NB4 (cell line): ENCODE measurements at regions not wholly inside any gene's neighbourhood (a gene's known extent, or its start where the extent isn't known, plus 50 kb on each side); places are given as distances from the start of the nearest gene placed in this dataset.

Source experiments
- MYC ChIP-seq: IDR thresholded peaks from 2 replicates; pipeline ENCODE4 v1.6.1; 2011; ENCODE audit warnings: low read depth, low read length
- POLR2A ChIP-seq: IDR thresholded peaks from 2 replicates; pipeline ENCODE4 v1.6.1; 2011; ENCODE audit warnings: mild to moderate bottlenecking; ENCODE audit not compliant: insufficient read length; ENCODE audit errors: extremely low read depth
- TF ChIP-seq, protein P1 (sequence below): IDR thresholded peaks from 2 replicates; pipeline ENCODE4 v1.6.1; 2011; ENCODE audit warnings: low read depth, low read length

DNA sequence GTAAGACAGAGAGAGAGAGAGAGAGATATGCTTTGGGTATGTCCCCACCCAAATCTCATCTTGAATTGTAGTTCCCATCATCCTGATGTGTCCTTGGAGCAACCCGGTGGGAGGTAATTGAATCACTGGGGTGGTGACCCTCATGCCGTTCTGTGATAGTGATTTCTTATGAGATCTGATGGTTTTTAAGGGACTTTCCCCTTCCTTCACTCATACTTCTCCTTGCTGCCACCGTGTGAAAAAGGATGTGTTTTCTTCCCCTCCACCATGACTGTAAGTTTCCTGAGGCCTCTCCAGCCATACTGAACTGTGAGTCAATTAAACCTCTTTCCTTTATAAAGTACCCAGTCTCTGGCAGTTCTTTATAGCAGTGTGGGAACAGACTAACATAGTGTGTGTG, 60.3 kb downstream of the EOMES start:
- TF ChIP-seq, protein P1, sequence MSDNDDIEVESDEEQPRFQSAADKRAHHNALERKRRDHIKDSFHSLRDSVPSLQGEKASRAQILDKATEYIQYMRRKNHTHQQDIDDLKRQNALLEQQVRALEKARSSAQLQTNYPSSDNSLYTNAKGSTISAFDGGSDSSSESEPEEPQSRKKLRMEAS = no peak
- TF ChIP-seq POLR2A (no peak), MYC (no peak)
